ENCODE measurements at regions not wholly inside any gene's neighbourhood (a gene's known extent, or its start where the extent isn't known, plus 50 kb on each side); places are given as distances from the start of the nearest gene placed in this dataset.

GRCh38 chr11:104803776-104804175 lies 94.5 kb downstream of the CASP12 start:
- H3K9me3 ChIP-seq: no peaks in the 10 kb centered on the region
- H3K27me3 ChIP-seq: no peaks in the 10 kb centered on the region
- ATAC-seq: no peak
- no peak for DNase-seq
- H3K27ac ChIP-seq: no peak overlapping the region
- no peak overlapping the region for H3K4me3 ChIP-seq
- no peak for TF ChIP-seq CTCF (IDR thresholded peaks at IDR 0.05)
- no peaks in the 10 kb centered on the region for H3K36me3 ChIP-seq
- intact Hi-C loops (cut with DNase I): no loop called here
- no peaks in the 10 kb centered on the region for H3K4me1 ChIP-seq

- ATAC-seq: no peak
- peaks cover 0 to 3% of the 10 kb centered on the region in 2 donors for H3K9me3 ChIP-seq
- TF ChIP-seq CTCF (IDR thresholded peaks at IDR 0.05): no peak
- H3K27me3 ChIP-seq: no peaks in the 10 kb centered on the region
- H3K27ac ChIP-seq: no peak overlapping the region
- no peaks in the 10 kb centered on the region for H3K36me3 ChIP-seq
- H3K4me3 ChIP-seq: no peak overlapping the region
- DNase-seq: no peak
- intact Hi-C loops (cut with DNase I): no loop called here
- no peaks in the 10 kb centered on the region for H3K4me1 ChIP-seq
These were observed 99.0 kb downstream of the CASP12 start for GRCh38 chr11:104799251-104799650.

- no peak overlapping the region for H3K27ac ChIP-seq
- no peak for ATAC-seq
These were observed 99.5 kb downstream of the CASP12 start for GRCh38 chr11:104798789-104799188.

GRCh38 chr11:104796301-104796700 lies 102.0 kb downstream of the CASP12 start:
- TF ChIP-seq CTCF (IDR thresholded peaks at IDR 0.05): no peak
- ATAC-seq (no peak), DNase-seq (no peak)
- Histone ChIP-seq H3K27me3 (no peaks in the 10 kb centered on the region), H3K4me1 (no peaks in the 10 kb centered on the region), H3K9me3 (peaks cover 0 to 3% of the 10 kb centered on the region in 2 donors), H3K27ac (no peak overlapping the region), H3K4me3 (no peak overlapping the region), H3K36me3 (no peaks in the 10 kb centered on the region)
- intact Hi-C loops (cut with DNase I): no loop called here

More at GRCh38 chr11:104798789-104799188, 99.5 kb downstream of the CASP12 start:
- H3K27me3 ChIP-seq: no peaks in the 10 kb centered on the region
- TF ChIP-seq CTCF (IDR thresholded peaks at IDR 0.05): no peak
- H3K36me3 ChIP-seq: no peaks in the 10 kb centered on the region
- H3K9me3 ChIP-seq: peaks cover 0 to 3% of the 10 kb centered on the region in 2 donors
- H3K4me3 ChIP-seq: peak overlapping the region in 1 of 2 donors; percentile 4
- intact Hi-C loops (cut with DNase I): no loop called here
- no peak for DNase-seq
- no peaks in the 10 kb centered on the region for H3K4me1 ChIP-seq

- DNase-seq (no peak), ATAC-seq (no peak)
- Histone ChIP-seq H3K9me3 (peaks cover 0 to 3% of the 10 kb centered on the region in 2 donors), H3K4me1 (no peaks in the 10 kb centered on the region), H3K36me3 (no peaks in the 10 kb centered on the region), H3K27ac (no peak overlapping the region), H3K27me3 (no peaks in the 10 kb centered on the region), H3K4me3 (no peak overlapping the region)
- no peak for TF ChIP-seq CTCF (IDR thresholded peaks at IDR 0.05)
- intact Hi-C loops (cut with DNase I): no loop called here
These were observed 102.6 kb downstream of the CASP12 start for GRCh38 chr11:104795501-104796213.

Measured in left lung (tissue), 4 donors.